Thyroid gland (tissue), 4 donors: ENCODE measurements at regions not wholly inside any gene's neighbourhood (a gene's known extent, or its start where the extent isn't known, plus 50 kb on each side); places are given as distances from the start of the nearest gene placed in this dataset.

Source experiments
- POLR2A ChIP-seq, 2 donors: fragments of 450-650 bp; IDR thresholded peaks; one replicate each; pipeline ENCODE4 v1.6.1; 2017; ENCODE audit warnings: antibody characterized with exemption in 2 of 2, mild to moderate bottlenecking in 2 of 2, moderate library complexity in 1 of 2
- TF ChIP-seq, protein P1 (sequence below), 6 experiments: fragments of 200-600 bp in 3 of 6; fragments of 450-650 bp in 3 of 6; sonication (generic) in 3 of 6; IDR thresholded peaks; one replicate each; pipeline ENCODE4 v1.5.1; 2016 to 2019; ENCODE audit warnings: antibody characterized with exemption in 6 of 6, mild to moderate bottlenecking in 2 of 6, inconsistent platforms in 1 of 6, moderate library complexity in 1 of 6

DNA sequence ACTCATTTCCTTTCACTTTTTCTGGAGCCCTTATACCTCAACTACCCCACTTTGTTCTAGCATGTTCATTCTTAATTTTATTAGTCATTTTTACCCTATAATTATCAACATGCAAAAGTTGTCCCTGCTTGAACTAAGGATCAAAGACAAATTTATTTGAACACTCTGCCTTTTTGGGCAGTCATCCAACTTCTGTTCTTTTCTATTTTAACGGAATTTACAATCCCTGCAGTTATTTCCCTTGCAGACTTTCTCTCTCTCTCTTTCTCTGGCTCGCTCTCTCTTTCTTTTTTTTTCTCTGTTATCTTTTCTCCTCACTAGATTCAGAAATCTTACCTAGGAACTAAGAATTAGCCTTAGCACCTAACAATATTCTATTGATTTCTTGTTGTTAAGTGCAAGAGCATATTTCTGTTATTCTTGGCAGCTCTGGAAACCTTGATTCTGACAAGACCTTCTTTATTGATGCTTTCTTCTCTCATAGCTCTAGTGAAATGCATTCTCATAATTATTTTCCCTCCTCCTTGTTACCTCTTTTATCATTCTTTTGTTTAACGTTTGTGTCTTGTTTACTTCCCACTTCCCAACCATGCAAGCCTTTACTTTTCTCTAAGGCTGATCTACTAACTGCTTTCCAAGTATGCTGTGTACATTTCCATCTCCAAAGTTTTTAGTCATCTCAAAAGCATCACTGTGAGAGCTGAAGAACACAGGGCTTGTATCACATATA lies 951.6 kb downstream of the DIPK2A start:
- TF ChIP-seq, protein P1, sequence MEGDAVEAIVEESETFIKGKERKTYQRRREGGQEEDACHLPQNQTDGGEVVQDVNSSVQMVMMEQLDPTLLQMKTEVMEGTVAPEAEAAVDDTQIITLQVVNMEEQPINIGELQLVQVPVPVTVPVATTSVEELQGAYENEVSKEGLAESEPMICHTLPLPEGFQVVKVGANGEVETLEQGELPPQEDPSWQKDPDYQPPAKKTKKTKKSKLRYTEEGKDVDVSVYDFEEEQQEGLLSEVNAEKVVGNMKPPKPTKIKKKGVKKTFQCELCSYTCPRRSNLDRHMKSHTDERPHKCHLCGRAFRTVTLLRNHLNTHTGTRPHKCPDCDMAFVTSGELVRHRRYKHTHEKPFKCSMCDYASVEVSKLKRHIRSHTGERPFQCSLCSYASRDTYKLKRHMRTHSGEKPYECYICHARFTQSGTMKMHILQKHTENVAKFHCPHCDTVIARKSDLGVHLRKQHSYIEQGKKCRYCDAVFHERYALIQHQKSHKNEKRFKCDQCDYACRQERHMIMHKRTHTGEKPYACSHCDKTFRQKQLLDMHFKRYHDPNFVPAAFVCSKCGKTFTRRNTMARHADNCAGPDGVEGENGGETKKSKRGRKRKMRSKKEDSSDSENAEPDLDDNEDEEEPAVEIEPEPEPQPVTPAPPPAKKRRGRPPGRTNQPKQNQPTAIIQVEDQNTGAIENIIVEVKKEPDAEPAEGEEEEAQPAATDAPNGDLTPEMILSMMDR (IDR thresholded peaks at IDR 0.05) = no peak
- TF ChIP-seq POLR2A (IDR thresholded peaks at IDR 0.05) = no peak
